AG08395 (cell line): ENCODE measurements at regions not wholly inside any gene's neighbourhood (a gene's known extent, or its start where the extent isn't known, plus 50 kb on each side); places are given as distances from the start of the nearest gene placed in this dataset.

Experiments used
- DNase-seq: peaks from one replicate; pipeline ENCODE4 v3.0.0; 2012; ENCODE audit warnings: mixed read lengths, low spot score

GRCh38 chr14:26929361-26929760 is 331.5 kb upstream of the NOVA1 start:
- DNase-seq = no peak

GRCh38 chr14:26930576-26930975 is 332.7 kb upstream of the NOVA1 start:
- no peak for DNase-seq

- DNase-seq = no peak
Observed at GRCh38 chr14:26932606-26933005, 334.8 kb upstream of the NOVA1 start.

DNA sequence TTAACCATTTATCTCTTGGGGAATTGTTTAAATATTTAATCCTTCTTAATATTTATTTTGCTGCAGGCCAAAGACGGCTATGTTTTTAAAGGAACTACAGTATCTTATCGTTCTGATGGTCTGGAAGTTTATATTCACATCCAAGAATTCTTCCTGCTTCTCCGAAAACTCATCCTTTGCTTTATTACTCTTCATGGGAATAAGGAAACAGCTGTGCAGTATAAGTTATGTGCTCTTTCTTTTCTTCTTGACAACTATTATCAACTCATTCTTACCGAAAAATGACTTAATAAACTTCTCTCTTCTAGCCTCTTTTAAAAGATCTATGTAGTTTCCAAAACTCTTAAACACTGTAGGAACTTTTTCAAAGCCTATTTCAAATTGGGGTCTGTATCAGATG is 335.6 kb upstream of the NOVA1 start:
- no peak for DNase-seq

- no peak for DNase-seq
Observed at GRCh38 chr14:26934151-26934550, 336.3 kb upstream of the NOVA1 start.

- DNase-seq = no peak
Observed at GRCh38 chr14:26935733-26936132, 337.9 kb upstream of the NOVA1 start.

DNA sequence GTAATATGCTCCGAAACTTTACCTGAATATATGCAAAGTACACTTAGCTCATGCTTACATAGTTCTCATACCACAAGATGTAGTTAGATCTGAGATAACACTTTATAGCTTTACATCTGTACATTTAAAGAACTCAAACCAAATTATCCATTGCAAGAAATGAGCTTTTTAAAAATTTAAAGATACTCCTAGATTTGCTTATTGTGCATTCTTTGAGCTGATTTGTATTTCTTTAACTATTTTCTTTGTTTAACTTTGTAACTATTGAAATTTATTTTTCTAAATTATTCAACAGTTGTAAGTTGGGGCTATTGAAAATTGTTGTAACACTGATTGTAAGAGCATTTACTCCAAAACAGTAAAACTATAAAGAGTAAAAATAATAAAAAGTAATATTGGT is 340.2 kb upstream of the NOVA1 start:
- no peak for DNase-seq

DNA sequence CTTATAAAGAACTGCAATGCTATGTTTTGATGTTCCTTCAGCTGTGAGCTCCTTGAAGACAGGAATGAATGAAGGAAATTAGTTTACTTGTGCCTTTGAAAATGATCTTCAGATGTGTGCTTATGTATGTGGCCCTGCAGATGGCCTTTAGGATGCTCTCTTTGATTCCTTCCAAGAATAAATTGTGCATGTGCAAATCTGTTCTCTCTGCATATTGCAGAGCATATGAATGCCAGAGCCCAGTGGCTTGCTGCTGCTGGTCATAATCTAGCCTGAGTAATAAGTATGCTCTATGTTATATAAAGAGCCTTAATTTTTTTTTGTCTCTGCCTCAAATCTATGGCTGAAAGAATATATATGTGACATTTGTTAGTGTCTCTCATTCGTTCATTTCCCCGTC is 341.9 kb upstream of the NOVA1 start:
- no peak for DNase-seq

DNA sequence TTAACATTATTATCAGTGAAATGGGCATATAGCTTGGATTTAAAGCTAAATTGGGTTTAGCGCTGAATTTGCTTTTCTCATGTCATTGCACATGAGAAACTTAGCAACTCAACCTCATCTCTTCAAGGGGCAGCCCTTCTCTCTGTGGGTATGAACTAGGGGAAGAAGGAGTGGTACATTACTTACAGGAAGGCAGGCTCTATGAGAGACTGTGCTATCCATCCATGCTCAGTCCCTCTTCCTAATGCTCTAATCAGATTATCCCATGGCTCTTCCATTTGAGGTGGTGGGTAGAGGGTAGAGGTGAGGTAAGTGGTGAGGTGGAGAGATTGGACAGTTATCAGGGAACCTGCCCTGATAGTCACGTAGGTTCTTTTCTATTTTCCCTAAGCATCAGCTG is 343.7 kb upstream of the NOVA1 start:
- no peak for DNase-seq

DNA sequence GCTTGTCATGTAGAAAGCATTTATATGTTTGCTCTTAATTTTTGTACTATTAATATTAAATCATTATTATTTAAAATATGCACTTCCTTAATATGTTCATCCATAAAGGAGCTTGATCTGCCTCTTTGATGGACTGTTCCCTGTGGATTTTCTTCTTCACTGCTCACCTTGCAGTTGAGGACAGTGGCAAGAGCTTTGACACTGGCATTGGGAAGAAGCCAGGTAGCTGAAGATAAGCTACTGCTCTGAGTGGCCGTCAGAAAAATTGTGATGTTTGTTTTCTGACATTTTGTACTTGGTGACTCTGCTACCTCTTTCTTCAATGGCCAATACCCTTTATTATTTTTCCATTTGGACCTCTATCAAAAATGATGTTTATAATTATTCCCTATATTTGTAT is 349.4 kb upstream of the NOVA1 start:
- DNase-seq = no peak

DNA sequence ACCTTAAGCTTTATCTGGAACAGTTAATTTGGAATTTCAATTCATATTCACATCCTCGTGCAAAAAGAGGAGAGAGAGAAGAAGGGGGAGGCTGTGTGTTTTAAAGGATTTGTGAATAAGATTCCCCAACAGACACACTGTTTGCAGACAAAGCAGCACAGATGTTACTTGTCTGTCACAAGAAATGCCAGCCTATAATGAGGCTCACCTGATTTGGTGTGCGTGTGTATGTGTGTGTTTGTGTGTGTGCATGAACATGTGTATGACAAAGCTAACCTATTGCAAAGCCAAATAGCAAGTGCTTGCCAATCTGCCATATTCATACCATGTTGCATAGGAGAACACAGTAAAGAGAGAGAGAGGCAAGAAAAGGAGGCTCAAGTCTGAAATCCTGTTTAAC is 361.6 kb upstream of the NOVA1 start:
- DNase-seq = no peak

GRCh38 chr14:26959972-26960660 is 362.3 kb upstream of the NOVA1 start:
- no peak for DNase-seq

DNA sequence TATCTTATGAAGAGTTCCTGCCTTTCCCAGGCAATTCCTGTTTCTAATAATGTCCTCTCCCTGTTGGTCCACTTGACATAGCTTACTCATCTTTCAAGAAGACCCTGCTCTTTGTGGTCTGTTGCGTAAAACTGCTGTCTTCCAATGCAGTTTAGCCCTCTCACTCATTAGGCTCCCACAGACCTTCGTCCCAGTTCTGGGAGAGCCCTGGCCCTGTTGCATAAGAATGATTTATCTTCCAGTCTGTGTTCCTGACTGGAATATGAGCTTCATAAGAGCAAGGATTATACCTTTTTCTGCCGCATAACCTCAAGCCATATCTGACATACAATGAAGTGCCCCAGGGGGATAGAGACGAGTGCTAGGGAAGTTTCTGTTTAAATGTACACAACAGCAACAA is 365.9 kb upstream of the NOVA1 start:
- DNase-seq = no peak

DNA sequence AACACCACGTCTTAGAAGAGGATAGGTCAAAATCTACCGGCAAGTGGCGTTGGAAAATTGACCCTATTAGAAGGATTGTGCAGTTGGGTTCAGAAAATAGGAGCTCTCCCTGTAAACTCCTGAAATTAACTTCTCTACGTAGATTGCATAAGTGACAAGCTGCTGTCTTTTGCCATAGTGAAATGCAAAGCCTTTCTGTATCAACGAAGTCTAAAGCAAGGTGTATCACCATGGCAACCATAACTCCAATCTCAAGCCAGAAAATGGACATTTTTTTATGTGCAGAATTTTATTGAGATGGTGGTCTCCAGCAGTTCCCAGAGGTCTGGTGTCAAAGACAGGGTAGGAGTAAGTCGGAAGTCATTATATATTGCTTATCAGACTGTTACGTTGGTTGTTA is 367.7 kb upstream of the NOVA1 start:
- DNase-seq = no peak

- no peak for DNase-seq
Observed at GRCh38 chr14:26966908-26967307, 369.1 kb upstream of the NOVA1 start.

DNA sequence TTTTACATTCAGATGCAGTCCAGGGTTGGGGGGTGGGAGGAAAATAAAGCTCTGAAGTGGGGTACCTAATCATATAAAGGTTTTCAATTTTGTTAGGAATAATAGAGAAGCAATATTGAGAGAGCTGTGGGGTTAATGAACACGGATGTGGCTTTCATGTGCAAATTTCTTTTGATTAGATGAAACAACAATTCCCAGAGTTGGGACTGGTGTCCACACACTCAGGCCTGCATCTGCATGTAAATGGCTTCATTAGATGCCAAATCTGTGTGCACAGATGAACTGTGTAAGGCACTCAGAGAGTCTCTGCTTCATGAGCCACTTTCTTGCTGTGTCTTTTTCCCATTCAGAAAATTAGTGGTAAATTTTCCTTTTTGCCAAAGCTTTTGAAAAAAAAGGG is 377.1 kb upstream of the NOVA1 start:
- DNase-seq = no peak

- no peak for DNase-seq
Observed at GRCh38 chr14:26982071-26982470, 384.2 kb upstream of the NOVA1 start.

DNA sequence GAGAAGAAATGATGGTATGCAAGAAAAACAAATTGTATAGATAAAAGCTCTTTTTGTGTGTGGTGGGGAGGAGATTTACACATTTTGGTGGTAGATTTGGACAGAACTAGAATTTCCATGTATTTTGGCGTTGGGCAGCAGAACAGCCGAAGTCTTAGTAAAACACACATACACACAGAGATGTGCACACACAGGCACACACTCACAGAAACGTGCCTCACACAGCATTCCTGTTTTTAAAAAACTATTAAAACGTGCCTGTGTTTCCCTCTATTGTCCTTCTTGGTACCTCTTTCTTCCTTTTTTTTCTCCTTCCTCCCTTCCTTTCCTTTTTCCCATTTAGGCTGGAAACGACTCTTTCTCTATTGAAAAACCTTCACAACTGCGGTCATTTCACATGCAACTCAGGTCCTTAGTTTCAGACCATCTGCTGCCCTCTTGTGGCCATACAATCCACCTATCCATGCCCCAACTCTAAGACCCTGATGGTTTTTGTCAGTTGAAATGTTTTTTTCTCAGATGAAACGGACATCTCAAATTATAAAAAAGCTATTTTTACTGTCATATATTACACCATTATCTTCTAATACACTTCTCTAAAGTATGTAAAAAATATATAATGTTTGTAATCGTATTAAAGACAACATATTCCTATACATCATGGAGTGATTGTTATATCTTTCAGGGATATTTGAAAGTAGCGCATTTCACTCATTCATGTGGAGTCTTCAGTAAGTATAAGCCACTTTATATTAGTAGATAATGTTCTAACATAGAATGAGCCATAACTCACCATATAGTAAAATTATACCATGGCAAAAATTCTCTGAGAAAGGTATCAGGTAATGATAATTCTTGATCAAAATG is 386.7 kb upstream of the NOVA1 start:
- DNase-seq = peak; percentile 17

DNA sequence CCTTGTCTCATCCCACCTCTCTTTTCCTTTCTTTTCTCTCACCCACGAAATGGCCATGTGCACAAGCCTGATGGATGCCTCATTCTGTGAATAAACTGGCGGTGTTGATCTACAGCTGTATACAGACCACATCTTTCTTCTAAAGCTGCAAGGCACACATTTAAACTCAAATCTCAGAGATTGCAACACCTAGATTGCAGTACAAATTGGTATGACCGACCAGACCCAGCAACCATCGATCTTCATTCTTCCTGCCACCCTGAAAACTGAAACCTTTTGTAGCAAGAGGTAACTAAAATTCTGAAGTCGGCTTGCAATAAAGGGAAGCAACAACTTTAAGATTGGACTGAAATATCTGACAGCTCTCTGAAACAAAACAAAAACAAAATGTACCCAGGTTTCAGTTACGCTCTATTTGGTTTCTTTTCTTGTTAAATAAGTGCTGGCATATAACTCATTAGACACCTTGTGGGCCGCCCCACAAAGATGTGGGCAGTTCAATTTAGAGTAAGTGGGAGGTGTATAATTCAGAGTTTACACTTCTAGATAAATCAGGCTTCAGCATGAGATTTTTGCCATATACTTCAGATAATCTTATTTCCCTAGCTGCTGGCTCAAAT is 390.0 kb upstream of the NOVA1 start:
- DNase-seq = no peak

GRCh38 chr14:26990946-26991345 is 393.1 kb upstream of the NOVA1 start:
- no peak for DNase-seq

GRCh38 chr14:26992403-26993115 is 394.7 kb upstream of the NOVA1 start:
- no peak for DNase-seq

- DNase-seq = no peak
Observed at GRCh38 chr14:26993556-26993955, 395.7 kb upstream of the NOVA1 start.

GRCh38 chr14:26995301-26995700 is 397.5 kb upstream of the NOVA1 start:
- DNase-seq = no peak
